HCT116 (cell line): ENCODE measurements at regions not wholly inside any gene's neighbourhood (a gene's known extent, or its start where the extent isn't known, plus 50 kb on each side); places are given as distances from the start of the nearest gene placed in this dataset.

Experiments used
- ATAC-seq: fragments of 200-7000 bp; cut with Tn5 transposase; 2 replicates; pipeline ENCODE4 v1.9.1; 2020; ENCODE audit warnings: mild to moderate bottlenecking, moderate library complexity
- BruUV-seq: library from RNA; stranded (reverse); fragments of 400-500 nt; replicated peaks from 2 replicates; lab custom pipeline; 2021; lab: Mats Ljungman, UMichigan
- CTCF ChIA-PET: fragments of 300-600 bp; sonication (Branson Sonifier 250); formaldehyde crosslinking; loops from one replicate; lab custom pipeline; 2021; ENCODE audit warnings: antibody characterized with exemption; lab: Charles Lee
- POLR2A ChIA-PET: fragments of 300-600, 350-600 bp; sonication (Branson Sonifier 250); formaldehyde crosslinking; loops from one replicate; lab custom pipeline; 2021; ENCODE audit warnings: antibody characterized with exemption; lab: Charles Lee
- RAD21 ChIA-PET, 2 experiments: fragments of 300-600 bp; sonication (Branson Sonifier 250); formaldehyde crosslinking; loops; one replicate each; lab custom pipeline; 2023; ENCODE audit warnings: low total read pairs in 2 of 2; ENCODE audit not compliant: uncharacterized antibody in 2 of 2, unreplicated experiment in 2 of 2, low non-redundant PET in 1 of 2; lab: Charles Lee
- DNase-seq: peaks from one replicate; pipeline ENCODE4 v3.0.0-alpha.2; 2010; ENCODE audit warnings: low read depth, low spot score
- H2AFZ ChIP-seq: fragments of 200-600 bp; shearing (Covaris generic), sonication (generic); 2 replicates; pipeline ENCODE4 v1.6.1; 2017; ENCODE audit warnings: low read depth, mixed run types, mixed read lengths, antibody characterized with exemption, low read length; ENCODE audit not compliant: poor library complexity, severe bottlenecking
- H3K27ac ChIP-seq: 2 replicates; pipeline ENCODE4 v1.5.1; 2012; ENCODE audit warnings: low read depth, low read length
- H3K27me3 ChIP-seq: fragments of 200-600 bp; sonication (generic); 2 replicates; pipeline ENCODE4 v1.6.1; 2016; ENCODE audit warnings: mixed run types, low read length, mixed read lengths; ENCODE audit not compliant: insufficient read depth
- H3K36me3 ChIP-seq, 2 experiments: fragments of 200-500 bp in 1 of 2; fragments of 200-600 bp in 1 of 2; sonication (Bioruptor generic) in 1 of 2; sonication (generic) in 1 of 2; 2 replicates each; pipeline versions ENCODE4 v1.5.1 to v1.6.1; 2014 to 2016; ENCODE audit warnings: low read length in 2 of 2, inconsistent platforms in 1 of 2, mixed read lengths in 1 of 2, mixed run types in 1 of 2; ENCODE audit not compliant: insufficient read depth in 2 of 2, control insufficient read depth in 1 of 2
- H3K4me1 ChIP-seq, 2 experiments: fragments of 200-600 bp in 1 of 2; sonication (generic) in 1 of 2; 2 replicates each; pipeline versions ENCODE4 v1.5.1 to v1.6.1; 2012 to 2017; ENCODE audit warnings: low read length in 2 of 2, inconsistent platforms in 1 of 2, mild to moderate bottlenecking in 1 of 2, mixed read lengths in 1 of 2, mixed run types in 1 of 2, moderate library complexity in 1 of 2; ENCODE audit not compliant: insufficient read depth in 2 of 2, control insufficient read depth in 1 of 2
- H3K4me2 ChIP-seq: fragments of 200-600 bp; sonication (generic); 2 replicates; pipeline ENCODE4 v1.6.1; 2017; ENCODE audit warnings: mixed run types, low read length, mixed read lengths
- H3K4me3 ChIP-seq, 2 experiments: fragments of 200-600 bp in 1 of 2; sonication (generic) in 1 of 2; replicated peaks in 1 of 2; 2 replicates each; pipeline ENCODE4 v1.5.1; 2011 to 2016; ENCODE audit warnings: low read length in 2 of 2, control low read depth in 1 of 2, low read depth in 1 of 2, mild to moderate bottlenecking in 1 of 2, mixed read lengths in 1 of 2, mixed run types in 1 of 2
- H3K79me2 ChIP-seq: fragments of 200-600 bp; sonication (generic); 2 replicates; pipeline ENCODE4 v1.6.1; 2017; ENCODE audit warnings: mild to moderate bottlenecking, mixed run types, low read length, moderate library complexity, mixed read lengths; ENCODE audit not compliant: insufficient read depth
- H3K9ac ChIP-seq: fragments of 200-600 bp; sonication (generic); 2 replicates; pipeline ENCODE4 v1.6.1; 2016; ENCODE audit warnings: low read length, mixed read lengths
- H3K9me2 ChIP-seq: fragments of 200-600 bp; sonication (generic), shearing (Covaris generic); 2 replicates; pipeline ENCODE4 v1.6.1; 2017; ENCODE audit warnings: mixed run types, mild to moderate bottlenecking, moderate library complexity; ENCODE audit not compliant: insufficient read depth
- H3K9me3 ChIP-seq, 2 experiments: fragments of 200-500 bp in 1 of 2; fragments of 200-600 bp in 1 of 2; sonication (Bioruptor generic) in 1 of 2; sonication (generic) in 1 of 2; 2 replicates each; pipeline ENCODE4 v1.6.1; 2014 to 2017; ENCODE audit warnings: low read length in 2 of 2, mixed read lengths in 2 of 2, inconsistent platforms in 1 of 2, low read depth in 1 of 2, mild to moderate bottlenecking in 1 of 2, mixed run types in 1 of 2, moderate library complexity in 1 of 2; ENCODE audit not compliant: control insufficient read depth in 1 of 2, insufficient read depth in 1 of 2
- H4K20me1 ChIP-seq: fragments of 200-600 bp; sonication (generic), shearing (Covaris generic); 2 replicates; pipeline ENCODE4 v1.6.1; 2017; ENCODE audit warnings: mixed run types, mild to moderate bottlenecking, moderate library complexity; ENCODE audit not compliant: insufficient read depth
- EZH2 ChIP-seq: fragments of 200-600 bp; sonication (generic); IDR thresholded peaks from 2 replicates; pipeline ENCODE4 v1.6.1; 2017; ENCODE audit warnings: antibody characterized with exemption, mixed run types
- EZH2phosphoT487 ChIP-seq: fragments of 200-600 bp; IDR thresholded peaks from 2 replicates; pipeline ENCODE4 v1.6.1; 2018; ENCODE audit warnings: antibody characterized with exemption, borderline replicate concordance
- FOSL1 ChIP-seq: IDR thresholded peaks from 2 replicates; pipeline ENCODE4 v1.6.1; 2012; ENCODE audit warnings: low read depth
- JUND ChIP-seq: IDR thresholded peaks from 2 replicates; pipeline ENCODE4 v1.6.1; 2012
- POLR2AphosphoS5 ChIP-seq: IDR thresholded peaks from 2 replicates; pipeline ENCODE4 v1.6.1; 2011; ENCODE audit warnings: mild to moderate bottlenecking, low read depth, low read length, moderate library complexity
- RAD21 ChIP-seq: IDR thresholded peaks from 2 replicates; pipeline ENCODE4 v1.6.1; 2012; ENCODE audit warnings: low read depth, mild to moderate bottlenecking
- REST ChIP-seq: IDR thresholded peaks from 2 replicates; pipeline ENCODE4 v1.6.1; 2012; ENCODE audit warnings: low read depth
- SIN3A ChIP-seq: IDR thresholded peaks from 2 replicates; pipeline ENCODE4 v1.6.1; 2012; ENCODE audit warnings: low read depth
- SP1 ChIP-seq: IDR thresholded peaks from 2 replicates; pipeline ENCODE4 v1.6.1; 2012; ENCODE audit warnings: low read depth
- TCF7L2 ChIP-seq: IDR thresholded peaks from 2 replicates; pipeline ENCODE4 v1.7.0; 2011; ENCODE audit warnings: borderline replicate concordance, inconsistent platforms; ENCODE audit not compliant: insufficient read depth, insufficient read length; ENCODE audit errors: extremely low read depth
- ZFX ChIP-seq: fragments of 450-650 bp; IDR thresholded peaks from 2 replicates; pipeline ENCODE4 v1.6.1; 2017
- intact Hi-C: fragments of 100-400 bp; cut with micrococcal nuclease; formaldehyde crosslinking; loops from 2 replicates; pipeline ENCODE4 v1.10.0; 2022
- TF ChIP-seq, protein P1 (sequence below), 3 experiments: fragments of 200-600 bp in 1 of 3; sonication (generic) in 1 of 3; IDR thresholded peaks in 2 of 3; conservative IDR thresholded peaks in 1 of 3; 2 replicates each; pipeline ENCODE4 v1.5.1; 2012 to 2017; ENCODE audit warnings: low read depth in 2 of 3, low read length in 2 of 3, antibody characterized with exemption in 1 of 3, borderline replicate concordance in 1 of 3, control low read depth in 1 of 3, mild to moderate bottlenecking in 1 of 3, mixed read lengths in 1 of 3, mixed run types in 1 of 3, moderate library complexity in 1 of 3; ENCODE audit not compliant: insufficient read depth in 1 of 3
- TF ChIP-seq, protein P2 (sequence below): IDR thresholded peaks from 2 replicates; pipeline ENCODE4 v1.6.1; 2012

- Histone ChIP-seq H3K27me3 (peaks cover 3% of the 10 kb centered on the region; the same call in 1 of the 2 replicates), H3K36me3 (no peaks in the 10 kb centered on the region), H2AFZ (no peak overlapping the region), H3K79me2 (no peaks in the 10 kb centered on the region), H3K4me3 (no peak overlapping the region), H3K4me1 (no peaks in the 10 kb centered on the region), H3K27ac (no peak overlapping the region), H4K20me1 (no peaks in the 10 kb centered on the region), H3K9me2 (no peaks in the 10 kb centered on the region), H3K4me2 (no peak overlapping the region), H3K9me3 (no peaks in the 10 kb centered on the region), H3K9ac (no peak overlapping the region)
- no peak for ATAC-seq
- DNase-seq, result no peak
- CTCF ChIA-PET, result no interaction called here
- TF ChIP-seq POLR2AphosphoS5 (no peak), EZH2 (no peak), ZFX (no peak), TCF7L2 (no peak), FOSL1 (no peak)
- TF ChIP-seq, protein P1, sequence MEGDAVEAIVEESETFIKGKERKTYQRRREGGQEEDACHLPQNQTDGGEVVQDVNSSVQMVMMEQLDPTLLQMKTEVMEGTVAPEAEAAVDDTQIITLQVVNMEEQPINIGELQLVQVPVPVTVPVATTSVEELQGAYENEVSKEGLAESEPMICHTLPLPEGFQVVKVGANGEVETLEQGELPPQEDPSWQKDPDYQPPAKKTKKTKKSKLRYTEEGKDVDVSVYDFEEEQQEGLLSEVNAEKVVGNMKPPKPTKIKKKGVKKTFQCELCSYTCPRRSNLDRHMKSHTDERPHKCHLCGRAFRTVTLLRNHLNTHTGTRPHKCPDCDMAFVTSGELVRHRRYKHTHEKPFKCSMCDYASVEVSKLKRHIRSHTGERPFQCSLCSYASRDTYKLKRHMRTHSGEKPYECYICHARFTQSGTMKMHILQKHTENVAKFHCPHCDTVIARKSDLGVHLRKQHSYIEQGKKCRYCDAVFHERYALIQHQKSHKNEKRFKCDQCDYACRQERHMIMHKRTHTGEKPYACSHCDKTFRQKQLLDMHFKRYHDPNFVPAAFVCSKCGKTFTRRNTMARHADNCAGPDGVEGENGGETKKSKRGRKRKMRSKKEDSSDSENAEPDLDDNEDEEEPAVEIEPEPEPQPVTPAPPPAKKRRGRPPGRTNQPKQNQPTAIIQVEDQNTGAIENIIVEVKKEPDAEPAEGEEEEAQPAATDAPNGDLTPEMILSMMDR (IDR thresholded peaks at IDR 0.05 in 2 of 3, conservative IDR thresholded peaks at IDR 0.05 in 1 of 3; ENCODE audit: borderline replicate concordance in 1 of 3, insufficient read depth in 1 of 3, low read depth in 2 of 3, low read length in 2 of 3), result no peak
- BruUV-seq, result no TSS peak
- RAD21 ChIA-PET, result no interaction called here
- intact Hi-C loops, result no loop called here
- POLR2A ChIA-PET, result no interaction called here
Measured at GRCh38 chr7:136163340-136163801, 186.2 kb upstream of the MTPN start.

DNA sequence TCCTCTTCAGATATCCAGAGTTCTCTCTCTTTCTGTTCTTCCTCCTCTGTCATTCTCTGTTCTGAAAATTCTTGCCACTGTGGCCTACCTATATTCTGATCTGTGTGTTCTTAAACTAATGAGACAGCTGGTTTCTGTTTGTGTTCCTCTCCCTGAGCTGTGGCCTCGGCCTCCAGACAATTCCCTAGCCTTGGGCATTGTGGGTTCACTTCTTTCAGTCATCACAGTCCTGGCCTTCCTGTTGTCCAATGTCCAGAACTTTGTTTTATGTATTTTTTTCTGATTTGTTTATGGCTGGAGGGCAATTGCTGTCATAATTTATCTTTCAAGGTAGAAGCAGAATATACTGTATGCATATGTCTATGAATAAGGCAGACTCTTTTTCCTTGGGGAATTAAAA is 173.2 kb upstream of the MTPN start:
- RAD21 ChIA-PET, result no interaction called here
- H3K4me1 ChIP-seq, result no peaks in the 10 kb centered on the region
- POLR2A ChIA-PET, result no interaction called here
- H3K9me3 ChIP-seq, result no peaks in the 10 kb centered on the region
- H3K4me2 ChIP-seq, result no peak overlapping the region
- H3K27ac ChIP-seq, result no peak overlapping the region
- peaks cover 41% of the 10 kb centered on the region; the same call in 1 of the 2 replicates for H3K27me3 ChIP-seq
- no peaks in the 10 kb centered on the region for H3K36me3 ChIP-seq
- no TSS peak for BruUV-seq
- CTCF ChIA-PET, result no interaction called here
- H3K9ac ChIP-seq, result no peak overlapping the region
- DNase-seq (no peak), ATAC-seq (no peak)
- H3K4me3 ChIP-seq, result no peak overlapping the region
- H2AFZ ChIP-seq, result no peak overlapping the region
- intact Hi-C loops, result no loop called here
- no peaks in the 10 kb centered on the region for H4K20me1 ChIP-seq
- no peaks in the 10 kb centered on the region for H3K9me2 ChIP-seq
- H3K79me2 ChIP-seq, result no peaks in the 10 kb centered on the region
- TF ChIP-seq TCF7L2 (no peak), JUND (no peak), SP1 (no peak), FOSL1 (no peak), RAD21 (no peak), EZH2phosphoT487 (no peak), EZH2 (no peak), REST (no peak), SIN3A (no peak)
- TF ChIP-seq, protein P2, sequence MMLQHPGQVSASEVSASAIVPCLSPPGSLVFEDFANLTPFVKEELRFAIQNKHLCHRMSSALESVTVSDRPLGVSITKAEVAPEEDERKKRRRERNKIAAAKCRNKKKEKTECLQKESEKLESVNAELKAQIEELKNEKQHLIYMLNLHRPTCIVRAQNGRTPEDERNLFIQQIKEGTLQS, result no peak
